ENCODE measurements at regions not wholly inside any gene's neighbourhood (a gene's known extent, or its start where the extent isn't known, plus 50 kb on each side); places are given as distances from the start of the nearest gene placed in this dataset.
A peak's percentile ranks its signal among the peaks of the same experiment; 100 is the strongest.

- no peak for TF ChIP-seq POLR2A (IDR thresholded peaks at IDR 0.05; ENCODE audit: low read depth, low read length)
- DNase-seq (ENCODE audit: insufficient read length, low spot score) (peak; percentile 23), FAIRE-seq (peak; percentile 66)
Observed at GRCh38 chr2:64750001-64750816, 96.5 kb upstream of the SERTAD2 start.

GRCh38 chr2:64750817-64751285, 97.1 kb upstream of the SERTAD2 start:
- FAIRE-seq (peak; percentile 89), DNase-seq (ENCODE audit: insufficient read length, low spot score) (no peak)
- TF ChIP-seq POLR2A (IDR thresholded peaks at IDR 0.05; ENCODE audit: low read depth, low read length), result peak; percentile 66; the same call in 1 of the 2 replicates

- DNase-seq (ENCODE audit: insufficient read length, low spot score) (peak; percentile 86), FAIRE-seq (peak; percentile 66)
- TF ChIP-seq POLR2A (IDR thresholded peaks at IDR 0.05; ENCODE audit: low read depth, low read length), result peak; percentile 60
Observed at GRCh38 chr2:64751286-64752260, 97.9 kb upstream of the SERTAD2 start.

- DNase-seq (ENCODE audit: insufficient read length, low spot score) (no peak), FAIRE-seq (no peak)
- TF ChIP-seq POLR2A (IDR thresholded peaks at IDR 0.05; ENCODE audit: low read depth, low read length), result no peak
Observed at GRCh38 chr2:64753399-64753798, 99.7 kb upstream of the SERTAD2 start.

- DNase-seq (ENCODE audit: insufficient read length, low spot score) (no peak), FAIRE-seq (no peak)
- TF ChIP-seq POLR2A (IDR thresholded peaks at IDR 0.05; ENCODE audit: low read depth, low read length), result no peak
Observed at GRCh38 chr2:64754570-64754969, 100.9 kb upstream of the SERTAD2 start.

- no peak for DNase-seq (ENCODE audit: insufficient read length, low spot score)
- no peak for FAIRE-seq
- no peak for TF ChIP-seq POLR2A (IDR thresholded peaks at IDR 0.05; ENCODE audit: low read depth, low read length)
Observed at GRCh38 chr2:64757126-64757525, 103.4 kb upstream of the SERTAD2 start.

GRCh38 chr2:64760128-64760527, 106.4 kb upstream of the SERTAD2 start:
- DNase-seq (ENCODE audit: insufficient read length, low spot score), result no peak
- FAIRE-seq, result no peak

GRCh38 chr2:64762301-64762997, 108.7 kb upstream of the SERTAD2 start:
- FAIRE-seq (no peak), DNase-seq (ENCODE audit: insufficient read length, low spot score) (no peak)
- TF ChIP-seq POLR2A (IDR thresholded peaks at IDR 0.05; ENCODE audit: low read depth, low read length), result no peak

More at GRCh38 chr2:64760128-64760527, 106.4 kb upstream of the SERTAD2 start:
- TF ChIP-seq POLR2A (IDR thresholded peaks at IDR 0.05; ENCODE audit: low read depth, low read length), result no peak

- no peak for DNase-seq (ENCODE audit: insufficient read length, low spot score)
- TF ChIP-seq POLR2A (IDR thresholded peaks at IDR 0.05; ENCODE audit: low read depth, low read length), result no peak
- FAIRE-seq, result no peak
Observed at GRCh38 chr2:64763126-64763525, 109.4 kb upstream of the SERTAD2 start.

- no peak for FAIRE-seq
- no peak for TF ChIP-seq POLR2A (IDR thresholded peaks at IDR 0.05; ENCODE audit: low read depth, low read length)
Observed at GRCh38 chr2:64765160-64765805, 111.6 kb upstream of the SERTAD2 start.

GRCh38 chr2:64766841-64767669, 113.3 kb upstream of the SERTAD2 start:
- TF ChIP-seq POLR2A (IDR thresholded peaks at IDR 0.05; ENCODE audit: low read depth, low read length), result no peak
- DNase-seq (ENCODE audit: insufficient read length, low spot score), result no peak
- FAIRE-seq, result no peak

More at GRCh38 chr2:64765160-64765805, 111.6 kb upstream of the SERTAD2 start:
- no peak for DNase-seq (ENCODE audit: insufficient read length, low spot score)

Data from H54 (cell line).